Liver (tissue), 3 donors: ENCODE measurements at regions not wholly inside any gene's neighbourhood (a gene's known extent, or its start where the extent isn't known, plus 50 kb on each side); places are given as distances from the start of the nearest gene placed in this dataset.

Experiments
- CTCF ChIP-seq: fragments of 150-350 bp; IDR thresholded peaks from 2 replicates; pipeline ENCODE4 v1.5.1; 2017; ENCODE audit warnings: improper control_type of control experiment, low read depth, low read length; ENCODE audit not compliant: missing input control
- EGR1 ChIP-seq, 2 donors: IDR thresholded peaks; 2 replicates each; pipeline ENCODE4 v1.6.1; 2016 to 2018; ENCODE audit warnings: antibody characterized with exemption in 2 of 2, low read depth in 2 of 2
- FOXA1 ChIP-seq: IDR thresholded peaks from 2 replicates; pipeline ENCODE4 v1.6.1; 2016; ENCODE audit warnings: antibody characterized with exemption
- FOXA2 ChIP-seq: IDR thresholded peaks from 2 replicates; pipeline ENCODE4 v1.6.1; 2016; ENCODE audit warnings: antibody characterized with exemption
- GABPA ChIP-seq, 2 donors: IDR thresholded peaks in 1 of 2; conservative IDR thresholded peaks in 1 of 2; 2 replicates each; pipeline ENCODE4 v1.6.1; 2016; ENCODE audit warnings: antibody characterized with exemption in 2 of 2, mild to moderate bottlenecking in 1 of 2, moderate library complexity in 1 of 2
- HNF4A ChIP-seq, 2 donors: conservative IDR thresholded peaks; 2 replicates each; pipeline ENCODE4 v1.6.1; 2016; ENCODE audit warnings: antibody characterized with exemption in 2 of 2, mild to moderate bottlenecking in 2 of 2
- MAX ChIP-seq: IDR thresholded peaks from 2 replicates; pipeline ENCODE4 v1.6.1; 2016; ENCODE audit warnings: antibody characterized with exemption
- NR2F2 ChIP-seq: IDR thresholded peaks from 2 replicates; pipeline ENCODE4 v1.6.1; 2016; ENCODE audit warnings: antibody characterized with exemption
- RAD21 ChIP-seq, 2 donors: IDR thresholded peaks; 2 replicates each; pipeline ENCODE4 v1.6.1; 2016; ENCODE audit warnings: antibody characterized with exemption in 2 of 2, mild to moderate bottlenecking in 2 of 2
- REST ChIP-seq: IDR thresholded peaks from 2 replicates; pipeline ENCODE4 v1.6.1; 2016; ENCODE audit warnings: antibody characterized with exemption, mild to moderate bottlenecking
- SP1 ChIP-seq: IDR thresholded peaks from 2 replicates; pipeline ENCODE4 v1.6.1; 2018; ENCODE audit warnings: antibody characterized with exemption, mild to moderate bottlenecking
- TAF1 ChIP-seq: conservative IDR thresholded peaks from 2 replicates; pipeline ENCODE4 v1.6.1; 2016; ENCODE audit warnings: antibody characterized with exemption, mild to moderate bottlenecking
- YY1 ChIP-seq: IDR thresholded peaks from 2 replicates; pipeline ENCODE4 v1.6.1; 2016; ENCODE audit warnings: antibody characterized with exemption, mild to moderate bottlenecking
- ZBTB33 ChIP-seq: IDR thresholded peaks from 2 replicates; pipeline ENCODE4 v1.6.1; 2016; ENCODE audit warnings: antibody characterized with exemption
- donor health status: healthy.
- donor health status: healthy.

- TF ChIP-seq EGR1 (IDR thresholded peaks at IDR 0.05; ENCODE audit: low read depth in 2 of 2) (no peak), CTCF (no peak), MAX (no peak), TAF1 (no peak), FOXA2 (no peak), ZBTB33 (no peak), RAD21 (IDR thresholded peaks at IDR 0.05) (no peak), REST (no peak), SP1 (no peak), YY1 (no peak), GABPA (IDR thresholded peaks at IDR 0.05 in 1 of 2, conservative IDR thresholded peaks at IDR 0.05 in 1 of 2) (no peak), FOXA1 (no peak), NR2F2 (no peak), HNF4A (conservative IDR thresholded peaks at IDR 0.05) (no peak)
Measured at GRCh38 chr2:144859716-144860115, 339.8 kb upstream of the ZEB2 start.
